Activated gamma-delta T cell treated with Interleukin-2 at 50 U/mL for 16 hours (primary cell): ENCODE measurements at regions not wholly inside any gene's neighbourhood (a gene's known extent, or its start where the extent isn't known, plus 50 kb on each side); places are given as distances from the start of the nearest gene placed in this dataset.
"Not testable (repeated sequence)": the region's sequence is repeated elsewhere in the genome, so short reads cannot be mapped to it uniquely, and the experiment has no call there.

Experiments
- DNase-seq: peaks from one replicate; pipeline ENCODE4 v3.0.0-alpha.2; 2020

- DNase-seq: no peak
These were observed 346.8 kb upstream of the FAM174A start for GRCh38 chr5:100188339-100188738.

GRCh38 chr5:100186181-100186580 is 349.0 kb upstream of the FAM174A start:
- DNase-seq: no peak

GRCh38 chr5:100182402-100182801 is 352.8 kb upstream of the FAM174A start:
- DNase-seq: no peak

GRCh38 chr5:100175346-100175745 is 359.8 kb upstream of the FAM174A start:
- DNase-seq: no peak

- no peak for DNase-seq
These were observed 369.9 kb upstream of the FAM174A start for GRCh38 chr5:100165309-100165708.

GRCh38 chr5:100161868-100162267 is 373.3 kb upstream of the FAM174A start:
- DNase-seq: no peak

- no peak for DNase-seq
These were observed 378.1 kb upstream of the FAM174A start for GRCh38 chr5:100157066-100157465.

GRCh38 chr5:100148239-100148638 is 386.9 kb upstream of the FAM174A start:
- DNase-seq: no peak

GRCh38 chr5:100142607-100143006 is 392.6 kb upstream of the FAM174A start:
- no peak for DNase-seq

GRCh38 chr5:100131161-100131560 is 404.0 kb upstream of the FAM174A start:
- no peak for DNase-seq

- no peak for DNase-seq
These were observed 404.9 kb upstream of the FAM174A start for GRCh38 chr5:100130307-100130706.

GRCh38 chr5:100119903-100120302 is 415.3 kb upstream of the FAM174A start:
- DNase-seq: no peak

- no peak for DNase-seq
These were observed 424.7 kb upstream of the FAM174A start for GRCh38 chr5:100110497-100110896.

GRCh38 chr5:100108883-100109282 is 426.3 kb upstream of the FAM174A start:
- no peak for DNase-seq

- not testable (repeated sequence) for DNase-seq
These were observed 431.5 kb upstream of the FAM174A start for GRCh38 chr5:100103592-100104119.

- not testable (repeated sequence) for DNase-seq
These were observed 433.7 kb upstream of the FAM174A start for GRCh38 chr5:100101466-100101865.

GRCh38 chr5:100096328-100096727 is 438.8 kb upstream of the FAM174A start:
- not testable (repeated sequence) for DNase-seq

- not testable (repeated sequence) for DNase-seq
These were observed 454.5 kb upstream of the FAM174A start for GRCh38 chr5:100080703-100081102.

- DNase-seq: not testable (repeated sequence)
These were observed 456.0 kb upstream of the FAM174A start for GRCh38 chr5:100079163-100079562.

- not testable (repeated sequence) for DNase-seq
These were observed 469.2 kb upstream of the FAM174A start for GRCh38 chr5:100066020-100066419.

GRCh38 chr5:100043475-100043874 is 491.7 kb upstream of the FAM174A start:
- DNase-seq: no peak

GRCh38 chr5:100026606-100027005 is 508.6 kb upstream of the FAM174A start:
- DNase-seq: no peak

GRCh38 chr5:100023536-100023935 is 511.6 kb upstream of the FAM174A start:
- DNase-seq: no peak

- no peak for DNase-seq
These were observed 517.5 kb upstream of the FAM174A start for GRCh38 chr5:100017520-100018262.

- not testable (repeated sequence) for DNase-seq
These were observed 521.9 kb upstream of the FAM174A start for GRCh38 chr5:100013305-100013704.
